Prostate gland (tissue), 2 donors: ENCODE measurements at regions not wholly inside any gene's neighbourhood (a gene's known extent, or its start where the extent isn't known, plus 50 kb on each side); places are given as distances from the start of the nearest gene placed in this dataset.

Experiments
- DNase-seq: peaks from one replicate; pipeline ENCODE4 v3.0.0-alpha.2; 2019; ENCODE audit warnings: low spot score
- H3K27ac ChIP-seq, 2 donors: fragments of 200-600 bp; sonication (generic); 2 replicates each; pipeline ENCODE4 v1.5.1; 2017 to 2019
- H3K27me3 ChIP-seq: fragments of 200-600 bp; sonication (generic); replicated peaks from 2 replicates; pipeline ENCODE4 v1.5.1; 2019; ENCODE audit not compliant: insufficient read depth
- H3K36me3 ChIP-seq, 2 donors: fragments of 200-600 bp; sonication (generic); 1 replicate in 1 of 2; 2 replicates in 1 of 2; pipeline versions ENCODE4 v1.5.1 to v1.8.1; 2017 to 2019
- H3K4me1 ChIP-seq: fragments of 200-600 bp; sonication (generic); replicated peaks from 2 replicates; pipeline ENCODE4 v1.5.1; 2019
- H3K4me3 ChIP-seq, 2 donors: fragments of 200-600 bp; sonication (generic); 2 replicates each; pipeline ENCODE4 v1.5.1; 2017 to 2019
- H3K9me3 ChIP-seq: fragments of 200-600 bp; sonication (generic); 2 replicates; pipeline ENCODE4 v1.5.1; 2017
- POLR2A ChIP-seq: fragments of 450-650 bp; IDR thresholded peaks from one replicate; pipeline ENCODE4 v1.6.1; 2016; ENCODE audit warnings: antibody characterized with exemption, mild to moderate bottlenecking
- POLR2AphosphoS5 ChIP-seq: sonication (generic); formaldehyde crosslinking; IDR thresholded peaks from one replicate; pipeline ENCODE4 v1.6.1; 2017; ENCODE audit warnings: antibody characterized with exemption
- WGBS: methylation state at CpG from one replicate; pipeline ENCODE4 v1.1.5; 2018; 5-methylcytosine and 5-hydroxymethylcytosine counted together
- intact Hi-C: fragments of 100-400 bp; cut with DNase I; formaldehyde crosslinking; loops from one replicate; pipeline ENCODE4 v1.14.2; 2022
- TF ChIP-seq, protein P1 (sequence below), 4 experiments: fragments of 200-600 bp in 2 of 4; fragments of 450-650 bp in 2 of 4; sonication (generic) in 2 of 4; IDR thresholded peaks; 1 replicate in 3 of 4; 2 replicates in 1 of 4; pipeline ENCODE4 v1.5.1; 2016 to 2019; ENCODE audit warnings: antibody characterized with exemption in 4 of 4, mild to moderate bottlenecking in 2 of 4, moderate library complexity in 2 of 4

GRCh38 chr4:123767806-123768205 is 371.2 kb downstream of the SPRY1 start:
- H3K9me3 ChIP-seq, result no peaks in the 10 kb centered on the region
- no peak overlapping the region for H3K4me3 ChIP-seq

DNA sequence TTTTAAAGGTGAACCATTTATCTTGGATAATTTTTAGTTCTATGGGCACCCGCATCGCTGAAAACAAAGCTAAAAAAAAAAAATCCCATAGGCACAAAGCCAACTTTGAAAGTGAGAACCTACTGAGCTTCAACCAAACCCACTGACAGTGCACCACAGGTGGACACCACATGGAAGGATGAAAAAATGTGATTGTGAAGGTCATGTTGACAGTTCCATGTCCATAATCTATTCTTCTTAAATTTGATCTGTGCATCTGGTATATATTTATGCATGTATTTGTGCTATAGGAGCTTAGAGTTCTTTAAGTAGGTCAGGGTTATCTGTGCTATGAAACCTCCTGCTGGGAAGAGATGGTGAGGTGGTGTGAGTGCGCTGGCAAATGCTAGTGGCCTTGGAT is 374.3 kb downstream of the SPRY1 start:
- Histone ChIP-seq H3K9me3 (no peaks in the 10 kb centered on the region), H3K27me3 (no peaks in the 10 kb centered on the region), H3K36me3 (no peaks in the 10 kb centered on the region), H3K27ac (no peak overlapping the region), H3K4me3 (no peak overlapping the region), H3K4me1 (no peaks in the 10 kb centered on the region)
- 94% methylated on average over 3 of the region's 3 CpGs for WGBS
- DNase-seq, result no peak
- TF ChIP-seq POLR2AphosphoS5, result no peak
- intact Hi-C loops, result loop anchor here (5.0 to 10.0 kb wide), 3 partner anchors 341 to 666 kb away; no protein-coding TSS in a partner anchor

More at GRCh38 chr4:123767806-123768205, 371.2 kb downstream of the SPRY1 start:
- 55% methylated on average over 2 of the region's 2 CpGs for WGBS
- no peaks in the 10 kb centered on the region for H3K4me1 ChIP-seq
- intact Hi-C loops, result no loop called here
- TF ChIP-seq POLR2A (no peak), POLR2AphosphoS5 (no peak)
- TF ChIP-seq, protein P1, sequence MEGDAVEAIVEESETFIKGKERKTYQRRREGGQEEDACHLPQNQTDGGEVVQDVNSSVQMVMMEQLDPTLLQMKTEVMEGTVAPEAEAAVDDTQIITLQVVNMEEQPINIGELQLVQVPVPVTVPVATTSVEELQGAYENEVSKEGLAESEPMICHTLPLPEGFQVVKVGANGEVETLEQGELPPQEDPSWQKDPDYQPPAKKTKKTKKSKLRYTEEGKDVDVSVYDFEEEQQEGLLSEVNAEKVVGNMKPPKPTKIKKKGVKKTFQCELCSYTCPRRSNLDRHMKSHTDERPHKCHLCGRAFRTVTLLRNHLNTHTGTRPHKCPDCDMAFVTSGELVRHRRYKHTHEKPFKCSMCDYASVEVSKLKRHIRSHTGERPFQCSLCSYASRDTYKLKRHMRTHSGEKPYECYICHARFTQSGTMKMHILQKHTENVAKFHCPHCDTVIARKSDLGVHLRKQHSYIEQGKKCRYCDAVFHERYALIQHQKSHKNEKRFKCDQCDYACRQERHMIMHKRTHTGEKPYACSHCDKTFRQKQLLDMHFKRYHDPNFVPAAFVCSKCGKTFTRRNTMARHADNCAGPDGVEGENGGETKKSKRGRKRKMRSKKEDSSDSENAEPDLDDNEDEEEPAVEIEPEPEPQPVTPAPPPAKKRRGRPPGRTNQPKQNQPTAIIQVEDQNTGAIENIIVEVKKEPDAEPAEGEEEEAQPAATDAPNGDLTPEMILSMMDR (IDR thresholded peaks at IDR 0.05), result no peak
- no peak overlapping the region for H3K27ac ChIP-seq
- H3K36me3 ChIP-seq, result no peaks in the 10 kb centered on the region
- H3K27me3 ChIP-seq, result no peaks in the 10 kb centered on the region
- no peak for DNase-seq

DNA sequence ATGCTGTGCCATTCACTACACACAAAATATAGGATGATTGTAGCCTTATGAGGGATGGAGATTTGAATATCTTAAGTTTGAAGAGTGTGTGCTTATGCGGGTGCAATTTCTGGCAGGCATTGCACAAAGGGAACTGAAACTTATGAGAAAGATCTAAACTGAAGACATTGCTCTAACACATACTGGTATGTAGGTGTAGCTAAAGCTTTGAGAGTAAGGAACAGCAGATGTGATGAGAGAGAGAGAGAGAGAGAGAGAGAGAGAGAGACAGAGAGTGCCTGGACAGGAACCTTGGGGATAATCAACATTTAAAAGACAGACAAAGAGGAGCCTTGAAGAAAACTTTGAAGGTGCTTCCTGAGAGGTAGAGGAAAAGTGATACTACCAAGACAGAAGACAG is 379.7 kb downstream of the SPRY1 start:
- Histone ChIP-seq H3K27me3 (no peaks in the 10 kb centered on the region), H3K27ac (no peak overlapping the region), H3K4me3 (no peak overlapping the region), H3K36me3 (no peaks in the 10 kb centered on the region), H3K9me3 (no peaks in the 10 kb centered on the region), H3K4me1 (no peaks in the 10 kb centered on the region)
- DNase-seq, result no peak
- 100% methylated on average over 1 of the region's 1 CpG for WGBS
- TF ChIP-seq POLR2A (no peak), POLR2AphosphoS5 (no peak)
- TF ChIP-seq, protein P1 (IDR thresholded peaks at IDR 0.05), result no peak
- intact Hi-C loops, result loop anchor here (10.0 kb wide), 2 partner anchors 489 to 671 kb away; no protein-coding TSS in a partner anchor

DNA sequence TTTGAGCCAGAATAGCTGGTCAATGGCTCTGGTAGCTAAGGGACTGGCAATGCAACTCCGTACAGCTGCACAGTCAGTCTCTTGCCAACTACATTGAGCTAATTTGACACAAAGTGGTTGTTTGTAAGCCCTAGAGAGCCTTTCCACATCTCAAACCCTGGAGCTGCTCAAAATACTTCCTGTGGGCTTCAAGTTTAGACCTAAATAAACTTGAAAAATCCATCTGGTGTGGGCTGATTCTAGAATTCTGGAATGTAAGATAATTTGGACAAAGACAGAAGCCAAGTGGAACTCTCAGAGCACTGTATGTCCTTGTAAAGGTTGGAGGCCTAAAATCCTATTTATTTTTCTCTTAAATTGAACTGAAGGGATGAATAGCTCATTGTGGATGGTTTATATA is 380.8 kb downstream of the SPRY1 start:
- DNase-seq, result no peak
- TF ChIP-seq POLR2A (no peak), POLR2AphosphoS5 (no peak)
- TF ChIP-seq, protein P1 (IDR thresholded peaks at IDR 0.05), result no peak
- Histone ChIP-seq H3K4me3 (no peak overlapping the region), H3K9me3 (no peaks in the 10 kb centered on the region), H3K27me3 (no peaks in the 10 kb centered on the region), H3K4me1 (no peaks in the 10 kb centered on the region), H3K36me3 (no peaks in the 10 kb centered on the region), H3K27ac (no peak overlapping the region)
- 58% methylated on average over 1 of the region's 1 CpG for whole genome bisulfite sequencing
- intact Hi-C loops, result loop anchor here (10.0 kb wide), 2 partner anchors 487 to 673 kb away; no protein-coding TSS in a partner anchor

DNA sequence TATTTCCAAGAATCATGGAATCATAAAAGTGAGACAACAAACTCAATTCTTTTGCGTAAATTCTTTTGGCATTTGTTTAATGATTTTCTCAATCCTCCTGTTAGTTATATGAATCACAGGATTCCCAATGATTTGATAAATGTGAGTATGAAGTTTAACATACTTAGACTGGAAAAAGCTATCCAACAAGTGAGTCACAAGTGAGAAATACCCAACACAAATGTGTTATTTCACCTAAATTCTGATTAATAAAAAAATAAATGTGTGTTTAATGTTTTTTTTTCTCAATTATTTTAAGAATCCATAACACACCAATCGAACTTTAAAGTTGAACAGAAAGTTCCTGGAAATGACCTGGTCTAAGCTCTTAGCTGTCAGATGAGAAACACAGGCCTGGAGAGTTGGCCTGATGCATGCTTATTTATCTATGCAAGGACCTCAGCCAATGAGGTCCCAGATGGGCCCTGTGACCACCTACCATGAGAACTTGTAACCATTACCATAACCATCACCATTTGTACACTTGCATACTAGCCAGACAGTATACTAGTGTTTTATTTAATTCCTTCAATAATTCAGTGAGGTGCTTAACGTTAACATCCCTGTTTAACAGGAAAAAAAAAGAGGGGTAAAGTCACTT is 386.7 kb downstream of the SPRY1 start:
- H3K36me3 ChIP-seq, result no peaks in the 10 kb centered on the region
- intact Hi-C loops, result no loop called here
- H3K27ac ChIP-seq, result no peak overlapping the region
- H3K4me1 ChIP-seq, result no peaks in the 10 kb centered on the region
- 73% methylated on average over 3 of the region's 3 CpGs for WGBS
- H3K27me3 ChIP-seq, result no peaks in the 10 kb centered on the region
- H3K9me3 ChIP-seq, result no peaks in the 10 kb centered on the region
- TF ChIP-seq, protein P1 (IDR thresholded peaks at IDR 0.05), result no peak
- TF ChIP-seq POLR2AphosphoS5 (no peak), POLR2A (no peak)
- H3K4me3 ChIP-seq, result no peak overlapping the region
- no peak for DNase-seq
